Transverse colon (tissue), 4 donors: ENCODE measurements at regions not wholly inside any gene's neighbourhood (a gene's known extent, or its start where the extent isn't known, plus 50 kb on each side); places are given as distances from the start of the nearest gene placed in this dataset.

Source experiments
- DNase-seq: peaks from one replicate; pipeline ENCODE4 v3.0.0-alpha.2; 2019
- H3K27ac ChIP-seq, 4 donors: fragments of 200-600 bp; sonication (generic); 2 replicates each; pipeline ENCODE4 v1.5.1; 2016 to 2018; ENCODE audit warnings: inconsistent platforms in 4 of 4
- H3K27me3 ChIP-seq: fragments of 200-600 bp; sonication (generic); 2 replicates; pipeline ENCODE4 v1.5.1; 2017; ENCODE audit warnings: inconsistent platforms
- H3K36me3 ChIP-seq, 4 donors: fragments of 200-600 bp; sonication (generic); 2 replicates each; pipeline ENCODE4 v1.5.1; 2017 to 2019; ENCODE audit warnings: inconsistent platforms in 4 of 4
- H3K4me1 ChIP-seq, 4 donors: fragments of 200-600 bp; sonication (generic); 2 replicates each; pipeline ENCODE4 v1.5.1; 2017 to 2020; ENCODE audit warnings: inconsistent platforms in 4 of 4
- H3K4me3 ChIP-seq, 4 donors: fragments of 200-600 bp; sonication (generic); 1 replicate in 1 of 4; 2 replicates in 3 of 4; pipeline versions ENCODE4 v1.5.1 to v1.6.1; 2017 to 2019; ENCODE audit warnings: inconsistent platforms in 4 of 4
- H3K9me3 ChIP-seq, 2 donors: fragments of 200-600 bp; sonication (generic); 2 replicates each; pipeline ENCODE4 v1.5.1; 2017 to 2019; ENCODE audit warnings: inconsistent platforms in 2 of 2
- CTCF ChIP-seq, 5 experiments: fragments of 200-600 bp in 3 of 5; fragments of 450-650 bp in 2 of 5; sonication (generic) in 3 of 5; IDR thresholded peaks; 1 replicate in 2 of 5; 2 replicates in 3 of 5; pipeline ENCODE4 v1.5.1; 2016 to 2017; ENCODE audit warnings: antibody characterized with exemption in 5 of 5, inconsistent platforms in 3 of 5, mild to moderate bottlenecking in 2 of 5, moderate library complexity in 1 of 5
- EP300 ChIP-seq: sonication (generic); formaldehyde crosslinking; IDR thresholded peaks from one replicate; pipeline ENCODE4 v1.6.1; 2017; ENCODE audit warnings: antibody characterized with exemption, low read depth
- POLR2A ChIP-seq: fragments of 450-650 bp; IDR thresholded peaks from one replicate; pipeline ENCODE4 v1.6.1; 2016; ENCODE audit warnings: antibody characterized with exemption, mild to moderate bottlenecking, moderate library complexity
- POLR2AphosphoS5 ChIP-seq, 3 donors: sonication (generic); formaldehyde crosslinking; IDR thresholded peaks; one replicate each; pipeline ENCODE4 v1.6.1; 2016; ENCODE audit warnings: antibody characterized with exemption in 3 of 3
- whole genome bisulfite sequencing, 2 donors: methylation state at CpG; one replicate each; pipeline ENCODE4 v1.1.5; 2018; ENCODE audit warnings: low coverage in 1 of 2; 5-methylcytosine and 5-hydroxymethylcytosine counted together
- in situ Hi-C, 4 donors: fragments of 200-750 bp; cut with MboI; loops; one replicate each; pipeline versions ENCODE4 v1.15.0 to v1.15.1; 2017; ENCODE audit warnings: low sequenced_read_pairs in 3 of 4, low pct_ligation_motif_present in 1 of 4, low pct_unique_long_range_greater_than_20kb in 1 of 4
- intact Hi-C: fragments of 100-400 bp; cut with DNase I; formaldehyde crosslinking; loops from one replicate; pipeline ENCODE4 v1.15.1; 2023; ENCODE audit warnings: low total_unique reads

GRCh38 chr2:215841175-215841816 lies 172.1 kb downstream of the MREG start:
- Histone ChIP-seq H3K4me1 (peaks cover 0 to 16% (median 4%) of the 10 kb centered on the region in 4 donors), H3K27ac (peak overlapping the region; percentile 64 to 69 (median 64)), H3K4me3 (no peak overlapping the region), H3K9me3 (no peaks in the 10 kb centered on the region), H3K27me3 (no peaks in the 10 kb centered on the region), H3K36me3 (no peaks in the 10 kb centered on the region)
- TF ChIP-seq POLR2AphosphoS5 (IDR thresholded peaks at IDR 0.05) (no peak), EP300 (no peak), POLR2A (no peak), CTCF (IDR thresholded peaks at IDR 0.05) (no peak)
- WGBS, 2 donors, result 45 to 46% methylated on average over 4 to 5 of the region's 5 CpGs
- peak; percentile 47 for DNase-seq
- in situ Hi-C loops (no loop called here), intact Hi-C loops (no loop called here)

DNA sequence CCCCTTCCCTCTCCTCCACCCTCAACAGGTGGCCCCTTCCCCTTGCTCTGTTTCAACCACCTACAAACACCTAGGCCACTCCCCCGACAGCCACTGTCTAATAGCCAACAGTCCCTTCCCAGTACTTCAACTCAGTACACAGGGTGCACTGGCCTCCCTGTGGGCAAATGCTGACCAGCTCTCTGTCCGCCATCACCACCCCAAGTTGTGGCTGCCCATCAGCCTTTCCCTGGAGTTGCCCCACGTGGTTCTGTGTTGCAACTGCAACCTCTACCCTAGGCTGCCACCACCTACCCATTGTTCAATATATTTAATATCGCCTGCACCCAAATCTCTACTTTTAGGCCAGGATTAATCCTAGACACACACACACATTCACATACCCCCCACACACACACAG lies 173.5 kb downstream of the MREG start:
- in situ Hi-C loops (no loop called here), intact Hi-C loops (no loop called here)
- DNase-seq, result no peak
- no peaks in the 10 kb centered on the region for H3K27me3 ChIP-seq
- no peak overlapping the region for H3K27ac ChIP-seq
- no peaks in the 10 kb centered on the region for H3K9me3 ChIP-seq
- no peak overlapping the region for H3K4me3 ChIP-seq
- 93% methylated on average over 4 of the region's 4 CpGs; no CpG with 5 or more reads in 1 of the 2 donors for WGBS, 2 donors
- no peak for TF ChIP-seq CTCF (IDR thresholded peaks at IDR 0.05)
- no peak for TF ChIP-seq EP300
- TF ChIP-seq POLR2A, result no peak
- no peak for TF ChIP-seq POLR2AphosphoS5 (IDR thresholded peaks at IDR 0.05)
- peaks cover 0 to 21% (median 4%) of the 10 kb centered on the region in 4 donors for H3K4me1 ChIP-seq
- H3K36me3 ChIP-seq, result no peaks in the 10 kb centered on the region

GRCh38 chr2:215839309-215839708 lies 174.0 kb downstream of the MREG start:
- Histone ChIP-seq H3K27ac (no peak overlapping the region), H3K36me3 (no peaks in the 10 kb centered on the region), H3K4me3 (no peak overlapping the region), H3K27me3 (no peaks in the 10 kb centered on the region), H3K4me1 (peaks cover 0 to 21% (median 4%) of the 10 kb centered on the region in 4 donors), H3K9me3 (no peaks in the 10 kb centered on the region)
- intact Hi-C loops, result no loop called here
- WGBS, 2 donors, result 40 to 87% methylated on average over 1 of the region's 1 CpG
- in situ Hi-C loops, result no loop called here
- DNase-seq, result no peak
- TF ChIP-seq EP300 (no peak), CTCF (IDR thresholded peaks at IDR 0.05) (no peak), POLR2AphosphoS5 (IDR thresholded peaks at IDR 0.05) (no peak), POLR2A (no peak)

- Histone ChIP-seq H3K4me1 (peaks cover 0 to 42% (median 18%) of the 10 kb centered on the region in 4 donors), H3K27ac (no peak overlapping the region), H3K9me3 (no peaks in the 10 kb centered on the region), H3K36me3 (no peaks in the 10 kb centered on the region), H3K4me3 (no peak overlapping the region), H3K27me3 (no peaks in the 10 kb centered on the region)
- intact Hi-C loops (no loop called here), in situ Hi-C loops (no loop called here)
- DNase-seq, result no peak
- TF ChIP-seq EP300 (no peak), POLR2AphosphoS5 (IDR thresholded peaks at IDR 0.05) (no peak), CTCF (IDR thresholded peaks at IDR 0.05) (no peak), POLR2A (no peak)
- WGBS, 2 donors, result 88 to 96% methylated on average over 4 of the region's 4 CpGs
Measured at GRCh38 chr2:215836881-215837280, 176.5 kb downstream of the MREG start.
